ENCODE measurements at regions not wholly inside any gene's neighbourhood (a gene's known extent, or its start where the extent isn't known, plus 50 kb on each side); places are given as distances from the start of the nearest gene placed in this dataset.

GRCh38 chr2:58612973-58613372 is 371.8 kb upstream of the FANCL start:
- no peak overlapping the region for H3K27ac ChIP-seq (ENCODE audit: low read length)
- H2AFZ ChIP-seq (ENCODE audit: low read depth, low read length), result no peak overlapping the region
- no peak overlapping the region for H3K4me2 ChIP-seq (ENCODE audit: low read length)
- H3K4me3 ChIP-seq (ENCODE audit: low read length), result no peak overlapping the region
- TF ChIP-seq REST (IDR thresholded peaks at IDR 0.05; ENCODE audit: borderline replicate concordance) (no peak), CTCF (IDR thresholded peaks at IDR 0.05; ENCODE audit: poor library complexity, severe bottlenecking) (no peak), MXI1 (conservative IDR thresholded peaks at IDR 0.05; ENCODE audit: poor library complexity, severe bottlenecking) (no peak), TAF1 (IDR thresholded peaks at IDR 0.05; ENCODE audit: low read depth) (no peak), SMC3 (conservative IDR thresholded peaks at IDR 0.05; ENCODE audit: poor library complexity) (no peak), EP300 (conservative IDR thresholded peaks at IDR 0.05; ENCODE audit: poor library complexity, severe bottlenecking) (no peak), POLR2AphosphoS5 (IDR thresholded peaks at IDR 0.05) (no peak), RAD21 (conservative IDR thresholded peaks at IDR 0.05) (no peak), EZH2 (IDR thresholded peaks at IDR 0.05; ENCODE audit: borderline replicate concordance, insufficient read depth, low read length, poor library complexity, severe bottlenecking) (no peak)
- H3K9me3 ChIP-seq (ENCODE audit: low read length), result no peaks in the 10 kb centered on the region
- no peaks in the 10 kb centered on the region for H3K27me3 ChIP-seq (ENCODE audit: insufficient read depth, low read depth, low read length)
- no peaks in the 10 kb centered on the region for H4K20me1 ChIP-seq (ENCODE audit: insufficient read depth)
- H3K36me3 ChIP-seq (ENCODE audit: insufficient read depth, low read length), result no peaks in the 10 kb centered on the region
- H3K79me2 ChIP-seq (replicated peaks; ENCODE audit: insufficient read depth, low read length), result no peaks in the 10 kb centered on the region
- H3K9me2 ChIP-seq (ENCODE audit: insufficient read depth, low read length), result no peaks in the 10 kb centered on the region
- H3K9ac ChIP-seq (ENCODE audit: low read length), result no peak overlapping the region
- H3F3A ChIP-seq (ENCODE audit: insufficient read depth, low read length, poor library complexity, severe bottlenecking), result no peaks in the 10 kb centered on the region

GRCh38 chr2:58609326-58609725 is 368.2 kb upstream of the FANCL start:
- Histone ChIP-seq H3K9ac (ENCODE audit: low read length) (no peak overlapping the region), H3K36me3 (ENCODE audit: insufficient read depth, low read length) (no peaks in the 10 kb centered on the region), H3F3A (ENCODE audit: insufficient read depth, low read length, poor library complexity, severe bottlenecking) (no peaks in the 10 kb centered on the region), H2AFZ (ENCODE audit: low read depth, low read length) (no peak overlapping the region), H3K4me3 (ENCODE audit: low read length) (no peak overlapping the region), H3K27me3 (ENCODE audit: insufficient read depth, low read depth, low read length) (no peaks in the 10 kb centered on the region), H3K4me2 (ENCODE audit: low read length) (no peak overlapping the region), H3K9me2 (ENCODE audit: insufficient read depth, low read length) (no peaks in the 10 kb centered on the region), H3K79me2 (replicated peaks; ENCODE audit: insufficient read depth, low read length) (no peaks in the 10 kb centered on the region), H4K20me1 (ENCODE audit: insufficient read depth) (no peaks in the 10 kb centered on the region), H3K9me3 (ENCODE audit: low read length) (no peaks in the 10 kb centered on the region), H3K27ac (ENCODE audit: low read length) (no peak overlapping the region)
- no peak for TF ChIP-seq EP300 (conservative IDR thresholded peaks at IDR 0.05; ENCODE audit: poor library complexity, severe bottlenecking)
- TF ChIP-seq EZH2 (IDR thresholded peaks at IDR 0.05; ENCODE audit: borderline replicate concordance, insufficient read depth, low read length, poor library complexity, severe bottlenecking), result no peak
- no peak for TF ChIP-seq MXI1 (conservative IDR thresholded peaks at IDR 0.05; ENCODE audit: poor library complexity, severe bottlenecking)
- TF ChIP-seq TAF1 (IDR thresholded peaks at IDR 0.05; ENCODE audit: low read depth), result no peak
- TF ChIP-seq REST (IDR thresholded peaks at IDR 0.05; ENCODE audit: borderline replicate concordance), result no peak
- no peak for TF ChIP-seq CTCF (IDR thresholded peaks at IDR 0.05; ENCODE audit: poor library complexity, severe bottlenecking)
- no peak for TF ChIP-seq SMC3 (conservative IDR thresholded peaks at IDR 0.05; ENCODE audit: poor library complexity)
- TF ChIP-seq POLR2AphosphoS5 (IDR thresholded peaks at IDR 0.05), result no peak
- TF ChIP-seq RAD21 (conservative IDR thresholded peaks at IDR 0.05), result no peak
